ENCODE measurements at regions not wholly inside any gene's neighbourhood (a gene's known extent, or its start where the extent isn't known, plus 50 kb on each side); places are given as distances from the start of the nearest gene placed in this dataset.

DNA sequence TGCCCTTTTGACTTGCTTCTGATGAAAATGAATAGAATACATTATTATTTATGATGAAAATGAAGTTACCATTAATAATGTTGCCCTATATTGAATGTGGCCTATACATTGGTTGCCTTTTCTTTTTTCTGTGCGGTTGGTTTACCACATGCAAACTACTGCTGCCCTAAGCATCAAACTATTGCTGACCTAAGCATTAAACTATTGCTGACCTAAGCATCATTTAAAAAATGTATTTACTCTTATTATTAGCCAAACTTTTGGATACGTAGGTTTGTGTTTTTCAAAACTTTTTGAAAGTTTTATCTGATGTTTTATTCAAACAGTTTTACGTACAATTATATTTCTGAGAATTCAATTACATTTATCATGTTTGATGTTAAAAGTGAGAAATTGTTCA lies 76.0 kb upstream of the CDH10 start (continued):
- TF ChIP-seq, protein P1, sequence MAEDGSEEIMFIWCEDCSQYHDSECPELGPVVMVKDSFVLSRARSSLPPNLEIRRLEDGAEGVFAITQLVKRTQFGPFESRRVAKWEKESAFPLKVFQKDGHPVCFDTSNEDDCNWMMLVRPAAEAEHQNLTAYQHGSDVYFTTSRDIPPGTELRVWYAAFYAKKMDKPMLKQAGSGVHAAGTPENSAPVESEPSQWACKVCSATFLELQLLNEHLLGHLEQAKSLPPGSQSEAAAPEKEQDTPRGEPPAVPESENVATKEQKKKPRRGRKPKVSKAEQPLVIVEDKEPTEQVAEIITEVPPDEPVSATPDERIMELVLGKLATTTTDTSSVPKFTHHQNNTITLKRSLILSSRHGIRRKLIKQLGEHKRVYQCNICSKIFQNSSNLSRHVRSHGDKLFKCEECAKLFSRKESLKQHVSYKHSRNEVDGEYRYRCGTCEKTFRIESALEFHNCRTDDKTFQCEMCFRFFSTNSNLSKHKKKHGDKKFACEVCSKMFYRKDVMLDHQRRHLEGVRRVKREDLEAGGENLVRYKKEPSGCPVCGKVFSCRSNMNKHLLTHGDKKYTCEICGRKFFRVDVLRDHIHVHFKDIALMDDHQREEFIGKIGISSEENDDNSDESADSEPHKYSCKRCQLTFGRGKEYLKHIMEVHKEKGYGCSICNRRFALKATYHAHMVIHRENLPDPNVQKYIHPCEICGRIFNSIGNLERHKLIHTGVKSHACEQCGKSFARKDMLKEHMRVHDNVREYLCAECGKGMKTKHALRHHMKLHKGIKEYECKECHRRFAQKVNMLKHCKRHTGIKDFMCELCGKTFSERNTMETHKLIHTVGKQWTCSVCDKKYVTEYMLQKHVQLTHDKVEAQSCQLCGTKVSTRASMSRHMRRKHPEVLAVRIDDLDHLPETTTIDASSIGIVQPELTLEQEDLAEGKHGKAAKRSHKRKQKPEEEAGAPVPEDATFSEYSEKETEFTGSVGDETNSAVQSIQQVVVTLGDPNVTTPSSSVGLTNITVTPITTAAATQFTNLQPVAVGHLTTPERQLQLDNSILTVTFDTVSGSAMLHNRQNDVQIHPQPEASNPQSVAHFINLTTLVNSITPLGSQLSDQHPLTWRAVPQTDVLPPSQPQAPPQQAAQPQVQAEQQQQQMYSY (CRISPR knock-in tag; IDR thresholded peaks at IDR 0.05) = no peak

DNA sequence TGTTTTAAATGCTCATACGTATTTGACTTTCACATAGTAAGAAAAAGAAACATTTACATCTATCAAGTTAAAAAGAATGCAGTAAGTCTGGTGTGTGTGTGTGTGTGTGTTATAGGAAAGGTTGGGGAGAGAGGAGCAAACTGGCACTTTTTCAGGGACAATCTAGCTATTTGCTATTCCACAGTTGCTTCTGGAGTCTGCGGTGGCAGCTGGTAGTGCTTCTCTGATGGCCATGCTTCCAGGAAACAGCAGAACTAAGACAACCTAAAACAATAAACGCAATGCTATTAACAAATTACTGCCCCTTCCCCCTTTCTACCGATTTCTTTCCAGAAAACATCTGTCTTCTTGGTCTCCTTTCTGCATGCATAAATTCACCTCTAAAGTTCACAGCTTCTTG lies 70.0 kb upstream of the CDH10 start:
- no peaks in the 10 kb centered on the region for H3K27me3 Mint-ChIP-seq (ENCODE audit: low read depth)
- ATAC-seq = no peak
- H3K4me1 Mint-ChIP-seq = no peaks in the 10 kb centered on the region
- TF ChIP-seq TEAD1 (CRISPR knock-in tag; IDR thresholded peaks at IDR 0.05) (no peak), STAT6 (CRISPR knock-in tag; conservative IDR thresholded peaks at IDR 0.05; ENCODE audit: low read depth) (no peak), TP53 (CRISPR knock-in tag; IDR thresholded peaks at IDR 0.05) (no peak), MYBL2 (CRISPR knock-in tag; IDR thresholded peaks at IDR 0.05) (no peak), ETV6 (CRISPR knock-in tag; IDR thresholded peaks at IDR 0.05) (no peak), OVOL2 (CRISPR knock-in tag; IDR thresholded peaks at IDR 0.05; ENCODE audit: borderline replicate concordance) (no peak), ZBTB43 (CRISPR knock-in tag; IDR thresholded peaks at IDR 0.05) (no peak), RELA (CRISPR knock-in tag; IDR thresholded peaks at IDR 0.05; ENCODE audit: borderline replicate concordance) (no peak), ZNF396 (CRISPR knock-in tag; IDR thresholded peaks at IDR 0.05; ENCODE audit: borderline replicate concordance) (no peak), ESRRA (CRISPR knock-in tag; IDR thresholded peaks at IDR 0.05; ENCODE audit: borderline replicate concordance) (no peak), FOXP1 (CRISPR knock-in tag; IDR thresholded peaks at IDR 0.05; ENCODE audit: borderline replicate concordance) (no peak), MLX (CRISPR knock-in tag; IDR thresholded peaks at IDR 0.05) (no peak), PRRX2 (CRISPR knock-in tag; IDR thresholded peaks at IDR 0.05) (no peak), NFE2L1 (CRISPR knock-in tag; IDR thresholded peaks at IDR 0.05) (no peak)
- TF ChIP-seq, protein P2, sequence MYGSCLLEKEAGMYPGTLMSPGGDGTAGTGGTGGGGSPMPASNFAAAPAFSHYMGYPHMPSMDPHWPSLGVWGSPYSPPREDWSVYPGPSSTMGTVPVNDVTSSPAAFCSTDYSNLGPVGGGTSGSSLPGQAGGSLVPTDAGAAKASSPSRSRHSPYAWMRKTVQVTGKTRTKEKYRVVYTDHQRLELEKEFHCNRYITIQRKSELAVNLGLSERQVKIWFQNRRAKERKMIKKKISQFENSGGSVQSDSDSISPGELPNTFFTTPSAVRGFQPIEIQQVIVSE (CRISPR knock-in tag; IDR thresholded peaks at IDR 0.05; ENCODE audit: borderline replicate concordance) = no peak
- TF ChIP-seq, protein P3, sequence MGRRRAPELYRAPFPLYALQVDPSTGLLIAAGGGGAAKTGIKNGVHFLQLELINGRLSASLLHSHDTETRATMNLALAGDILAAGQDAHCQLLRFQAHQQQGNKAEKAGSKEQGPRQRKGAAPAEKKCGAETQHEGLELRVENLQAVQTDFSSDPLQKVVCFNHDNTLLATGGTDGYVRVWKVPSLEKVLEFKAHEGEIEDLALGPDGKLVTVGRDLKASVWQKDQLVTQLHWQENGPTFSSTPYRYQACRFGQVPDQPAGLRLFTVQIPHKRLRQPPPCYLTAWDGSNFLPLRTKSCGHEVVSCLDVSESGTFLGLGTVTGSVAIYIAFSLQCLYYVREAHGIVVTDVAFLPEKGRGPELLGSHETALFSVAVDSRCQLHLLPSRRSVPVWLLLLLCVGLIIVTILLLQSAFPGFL (CRISPR knock-in tag; IDR thresholded peaks at IDR 0.05; ENCODE audit: borderline replicate concordance) = no peak
- TF ChIP-seq, protein P4, sequence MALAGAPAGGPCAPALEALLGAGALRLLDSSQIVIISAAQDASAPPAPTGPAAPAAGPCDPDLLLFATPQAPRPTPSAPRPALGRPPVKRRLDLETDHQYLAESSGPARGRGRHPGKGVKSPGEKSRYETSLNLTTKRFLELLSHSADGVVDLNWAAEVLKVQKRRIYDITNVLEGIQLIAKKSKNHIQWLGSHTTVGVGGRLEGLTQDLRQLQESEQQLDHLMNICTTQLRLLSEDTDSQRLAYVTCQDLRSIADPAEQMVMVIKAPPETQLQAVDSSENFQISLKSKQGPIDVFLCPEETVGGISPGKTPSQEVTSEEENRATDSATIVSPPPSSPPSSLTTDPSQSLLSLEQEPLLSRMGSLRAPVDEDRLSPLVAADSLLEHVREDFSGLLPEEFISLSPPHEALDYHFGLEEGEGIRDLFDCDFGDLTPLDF (CRISPR knock-in tag; IDR thresholded peaks at IDR 0.05) = no peak
- TF ChIP-seq, protein P5, sequence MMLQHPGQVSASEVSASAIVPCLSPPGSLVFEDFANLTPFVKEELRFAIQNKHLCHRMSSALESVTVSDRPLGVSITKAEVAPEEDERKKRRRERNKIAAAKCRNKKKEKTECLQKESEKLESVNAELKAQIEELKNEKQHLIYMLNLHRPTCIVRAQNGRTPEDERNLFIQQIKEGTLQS (CRISPR knock-in tag; conservative IDR thresholded peaks at IDR 0.05) = no peak
- POLR2A ChIA-PET = interaction anchor here (0.5 kb wide), 1 partner anchor 70 kb away, joined by 3 read pairs; the partner anchor contains the start of gene CDH10
- CTCF ChIA-PET = no interaction called here
- no peak overlapping the region for H3K4me3 Mint-ChIP-seq
- no peak overlapping the region for H3K27ac Mint-ChIP-seq
- peaks cover 14% of the 10 kb centered on the region for H3K9me3 Mint-ChIP-seq
- H3K36me3 Mint-ChIP-seq = 0 out of 2 replicates have a peak, but pooled peaks cover 3% of the 10 kb centered on the region
- no peak for DNase-seq (ENCODE audit: low spot score)

Measured in WTC11 (cell line).